K562 (cell line): ENCODE measurements at regions not wholly inside any gene's neighbourhood (a gene's known extent, or its start where the extent isn't known, plus 50 kb on each side); places are given as distances from the start of the nearest gene placed in this dataset.

ENCODE experiments used
- ATAC-seq: fragments of 200-7000 bp; cut with Tn5 transposase; 3 replicates; pipeline ENCODE4 v1.9.1; 2020; ENCODE audit warnings: moderate library complexity
- BruUV-seq: library from RNA; stranded (reverse); fragments of 400-500 nt; replicated peaks from 2 replicates; lab custom pipeline; 2021; lab: Mats Ljungman, UMichigan
- CTCF ChIA-PET: fragments of 300-600 bp; formaldehyde crosslinking; extraction: SDS; loops from one replicate; lab custom pipeline; 2021; ENCODE audit warnings: low intra/inter-chr PET ratio; lab: Yijun Ruan, JAX
- POLR2A ChIA-PET: fragments of 300-600, 350-650 bp; sonication (Branson Sonifier 250); formaldehyde crosslinking; extraction: SDS; loops from one replicate; lab custom pipeline; 2021; ENCODE audit warnings: antibody characterized with exemption, inconsistent platforms; lab: Yijun Ruan, JAX
- DNase-seq, 4 experiments: peaks; one replicate each; pipeline versions ENCODE4 v3.0.0 to v3.0.0-alpha.2; 2011 to 2018; ENCODE audit warnings: low spot score in 3 of 4, mixed read lengths in 3 of 4; ENCODE audit errors: extremely low read depth in 1 of 4
- FAIRE-seq: peaks from 2 replicates; lab custom pipeline; 2011; peaks lifted over from hg19 to GRCh38; lab: Jason Lieb, UNC
- H2AFZ ChIP-seq: 2 replicates; pipeline ENCODE4 v1.6.0; 2011; ENCODE audit warnings: low read depth, low read length, control low read depth, inconsistent platforms
- H3K27ac ChIP-seq: fragments of 200-600 bp; 3 replicates; pipeline ENCODE4 v1.8.0; 2011; ENCODE audit warnings: low read depth, mild to moderate bottlenecking, control low read depth, inconsistent platforms, low read length, moderate library complexity, mixed read lengths; ENCODE audit errors: extremely low read depth
- H3K27me3 ChIP-seq, 2 experiments: fragments of 300-600 bp in 1 of 2; 2 replicates in 1 of 2; 3 replicates in 1 of 2; pipeline versions ENCODE4 v1.6.0 to v1.8.0; 2011; ENCODE audit warnings: inconsistent platforms in 2 of 2, low read length in 2 of 2, mild to moderate bottlenecking in 1 of 2, mixed read lengths in 1 of 2, moderate library complexity in 1 of 2; ENCODE audit not compliant: control insufficient read depth in 2 of 2, insufficient read depth in 2 of 2
- H3K36me3 ChIP-seq: fragments of 300-600 bp; 3 replicates; pipeline ENCODE4 v1.8.0; 2011; ENCODE audit warnings: mild to moderate bottlenecking, low read length, inconsistent platforms; ENCODE audit not compliant: control insufficient read depth, insufficient read depth
- H3K4me1 ChIP-seq, 2 experiments: fragments of 200-600 bp in 1 of 2; replicated peaks in 1 of 2; 2 replicates in 1 of 2; 3 replicates in 1 of 2; pipeline versions ENCODE4 v1.5.1 to v1.8.0; 2011; ENCODE audit warnings: inconsistent platforms in 2 of 2, low read length in 2 of 2, mild to moderate bottlenecking in 1 of 2, mixed read lengths in 1 of 2, moderate library complexity in 1 of 2; ENCODE audit not compliant: control insufficient read depth in 2 of 2, insufficient read depth in 2 of 2
- H3K4me2 ChIP-seq: 2 replicates; pipeline ENCODE4 v1.6.1; 2011; ENCODE audit warnings: low read length, control low read depth, inconsistent platforms, mixed read lengths; ENCODE audit not compliant: insufficient read depth
- H3K4me3 ChIP-seq: fragments of 200-600 bp; sonication (generic), shearing (Covaris generic); 2 replicates; pipeline ENCODE4 v1.5.1; 2016; ENCODE audit warnings: control low read depth, inconsistent platforms
- H3K79me2 ChIP-seq: fragments of 200-600 bp; 3 replicates; pipeline ENCODE4 v1.8.0; 2011; ENCODE audit warnings: low read length, inconsistent platforms; ENCODE audit not compliant: control insufficient read depth, insufficient read depth
- H3K9ac ChIP-seq, 2 experiments: 2 replicates each; pipeline versions ENCODE4 v1.6.0 to v1.6.1; 2011; ENCODE audit warnings: low read depth in 2 of 2, low read length in 2 of 2, control low read depth in 1 of 2, inconsistent platforms in 1 of 2, mild to moderate bottlenecking in 1 of 2, mixed read lengths in 1 of 2; ENCODE audit not compliant: insufficient read depth in 1 of 2
- H3K9me1 ChIP-seq: one replicate; pipeline ENCODE4 v1.6.0; 2011; ENCODE audit warnings: inconsistent platforms, mild to moderate bottlenecking, low read length, moderate library complexity; ENCODE audit not compliant: control insufficient read depth, insufficient read depth
- H3K9me3 ChIP-seq: replicated peaks from 2 replicates; pipeline ENCODE4 v1.5.1; 2011; ENCODE audit warnings: low read depth, low read length, inconsistent platforms; ENCODE audit not compliant: control insufficient read depth, insufficient read depth
- H4K20me1 ChIP-seq: replicated peaks from 2 replicates; pipeline ENCODE4 v1.6.1; 2011; ENCODE audit warnings: low read length, inconsistent platforms, mixed read lengths; ENCODE audit not compliant: control insufficient read depth, insufficient read depth
- ATF7 ChIP-seq: fragments of 450-650 bp; IDR thresholded peaks from 2 replicates; pipeline ENCODE4 v1.7.1; 2014; ENCODE audit warnings: mild to moderate bottlenecking, moderate library complexity
- FOXP1 ChIP-seq: sonication (generic); formaldehyde crosslinking; IDR thresholded peaks from 2 replicates; pipeline ENCODE4 v1.8.0; 2022; ENCODE audit warnings: mild to moderate bottlenecking, missing genetic modification reagents
- HIVEP1 ChIP-seq: fragments of 250-450 bp; sonication (Bioruptor Pico); IDR thresholded peaks from 2 replicates; pipeline ENCODE4 v1.4.0; 2020; ENCODE audit warnings: mild to moderate bottlenecking
- KDM1A ChIP-seq, 2 experiments: fragments of 450-650 bp; IDR thresholded peaks; 2 replicates each; pipeline ENCODE4 v1.6.1; 2016; ENCODE audit warnings: mild to moderate bottlenecking in 2 of 2
- POLR3G ChIP-seq: IDR thresholded peaks from 2 replicates; pipeline ENCODE4 v1.6.1; 2011; ENCODE audit not compliant: insufficient read length, insufficient replicate concordance; ENCODE audit errors: extremely low read depth
- SMC3 ChIP-seq: conservative IDR thresholded peaks from 2 replicates; pipeline ENCODE4 v1.6.1; 2011; ENCODE audit warnings: low read depth, low read length, improper control_type of control experiment; ENCODE audit not compliant: insufficient read depth
- SPI1 ChIP-seq: IDR thresholded peaks from 2 replicates; pipeline ENCODE4 v1.6.1; 2011; ENCODE audit warnings: low read depth, low read length, control low read depth, borderline replicate concordance
- ZNF143 ChIP-seq: sonication (generic); formaldehyde crosslinking; IDR thresholded peaks from 2 replicates; pipeline ENCODE4 v1.9.0; 2022; ENCODE audit warnings: mild to moderate bottlenecking, missing genetic modification reagents
- ZNF584 ChIP-seq: fragments of 200-800 bp; sonication (Bioruptor generic); IDR thresholded peaks from 2 replicates; pipeline ENCODE4 v1.6.1; 2016; ENCODE audit warnings: low read depth, mild to moderate bottlenecking, missing genetic modification characterization, missing compliant biosample characterization
- WGBS: fragments of 100-300 bp; shearing (Covaris generic); methylation state at CpG from one replicate; pipeline ENCODE4 v1.1.6; 2016; ENCODE audit warnings: low coverage, mixed read lengths; ENCODE audit not compliant: insufficient coverage; ENCODE audit errors: missing lambda C conversion rate; 5-methylcytosine and 5-hydroxymethylcytosine counted together
- in situ Hi-C: fragments of 300-500 bp; cut with MboI; formaldehyde crosslinking; loops from 4 replicates; pipeline ENCODE4 v1.15.0; 2018; ENCODE audit warnings: inconsistent platforms, mixed read lengths
- intact Hi-C: fragments of 100-400 bp; cut with micrococcal nuclease; formaldehyde crosslinking; loops from 2 replicates; pipeline ENCODE4 v1.14.2; 2022
- TF ChIP-seq, protein P1 (sequence below), 3 experiments: IDR thresholded peaks in 2 of 3; conservative IDR thresholded peaks in 1 of 3; 2 replicates each; pipeline ENCODE4 v1.5.1; 2011 to 2012; ENCODE audit warnings: low read length in 3 of 3, mild to moderate bottlenecking in 3 of 3, control low read depth in 2 of 3, improper control_type of control experiment in 1 of 3, inconsistent platforms in 1 of 3, low read depth in 1 of 3, mixed read lengths in 1 of 3, moderate library complexity in 1 of 3; ENCODE audit not compliant: insufficient read depth in 2 of 3

GRCh38 chr10:121069061-121069850 lies 218.1 kb downstream of the WDR11 start:
- no peak overlapping the region for H3K27ac ChIP-seq
- ChIA-PET CTCF (no interaction called here), POLR2A (no interaction called here)
- no peak for TF ChIP-seq HIVEP1 (CRISPR knock-in tag)
- no peak for TF ChIP-seq FOXP1
- H3K4me3 ChIP-seq = no peak overlapping the region
- no peak overlapping the region for H3K9ac ChIP-seq
- ATAC-seq (no peak), DNase-seq (no peak), FAIRE-seq (no peak)
- BruUV-seq = no TSS peak
- no peaks in the 10 kb centered on the region for H3K79me2 ChIP-seq
- in situ Hi-C loops (no loop called here), intact Hi-C loops (no loop called here)
- WGBS = 2% methylated on average over 8 of the region's 9 CpGs
- no peaks in the 10 kb centered on the region for H3K4me1 ChIP-seq
- H3K4me2 ChIP-seq = no peak overlapping the region
- no peaks in the 10 kb centered on the region for H4K20me1 ChIP-seq
- H3K9me1 ChIP-seq = no peaks in the 10 kb centered on the region
- no peaks in the 10 kb centered on the region for H3K36me3 ChIP-seq
- no peaks in the 10 kb centered on the region; a peak in 1 of 5 replicates for H3K27me3 ChIP-seq
- H3K9me3 ChIP-seq = no peaks in the 10 kb centered on the region
- H2AFZ ChIP-seq = no peak overlapping the region

- no peak overlapping the region for H2AFZ ChIP-seq
- peak; percentile 67 for ATAC-seq
- in situ Hi-C loops (no loop called here), intact Hi-C loops (no loop called here)
- no peak overlapping the region for H3K4me2 ChIP-seq
- no peaks in the 10 kb centered on the region; a peak in 1 of 5 replicates for H3K27me3 ChIP-seq
- H4K20me1 ChIP-seq = no peaks in the 10 kb centered on the region
- no peak for FAIRE-seq
- DNase-seq = peak; percentile 7 to 13 (median 9)
- no peaks in the 10 kb centered on the region for H3K9me3 ChIP-seq
- H3K36me3 ChIP-seq = no peaks in the 10 kb centered on the region
- no peaks in the 10 kb centered on the region for H3K79me2 ChIP-seq
- CTCF ChIA-PET = no interaction called here
- no peak overlapping the region for H3K9ac ChIP-seq
- WGBS = 3% methylated on average over 6 of the region's 6 CpGs
- H3K9me1 ChIP-seq = no peaks in the 10 kb centered on the region
- no peaks in the 10 kb centered on the region for H3K4me1 ChIP-seq
- no peak overlapping the region for H3K4me3 ChIP-seq
- no peak overlapping the region for H3K27ac ChIP-seq
- POLR2A ChIA-PET = no interaction called here
- BruUV-seq = no TSS peak
- TF ChIP-seq POLR3G (no peak), ZNF584 (no peak), ATF7 (no peak), KDM1A (IDR thresholded peaks at IDR 0.05) (no peak), ZNF143 (CRISPR knock-in tag) (no peak), SPI1 (0 out of 2 replicates have a peak, but pooled peaks have one; percentile 10), SMC3 (0 out of 2 replicates have a peak, but pooled peaks have one; percentile 17)
- TF ChIP-seq, protein P1, sequence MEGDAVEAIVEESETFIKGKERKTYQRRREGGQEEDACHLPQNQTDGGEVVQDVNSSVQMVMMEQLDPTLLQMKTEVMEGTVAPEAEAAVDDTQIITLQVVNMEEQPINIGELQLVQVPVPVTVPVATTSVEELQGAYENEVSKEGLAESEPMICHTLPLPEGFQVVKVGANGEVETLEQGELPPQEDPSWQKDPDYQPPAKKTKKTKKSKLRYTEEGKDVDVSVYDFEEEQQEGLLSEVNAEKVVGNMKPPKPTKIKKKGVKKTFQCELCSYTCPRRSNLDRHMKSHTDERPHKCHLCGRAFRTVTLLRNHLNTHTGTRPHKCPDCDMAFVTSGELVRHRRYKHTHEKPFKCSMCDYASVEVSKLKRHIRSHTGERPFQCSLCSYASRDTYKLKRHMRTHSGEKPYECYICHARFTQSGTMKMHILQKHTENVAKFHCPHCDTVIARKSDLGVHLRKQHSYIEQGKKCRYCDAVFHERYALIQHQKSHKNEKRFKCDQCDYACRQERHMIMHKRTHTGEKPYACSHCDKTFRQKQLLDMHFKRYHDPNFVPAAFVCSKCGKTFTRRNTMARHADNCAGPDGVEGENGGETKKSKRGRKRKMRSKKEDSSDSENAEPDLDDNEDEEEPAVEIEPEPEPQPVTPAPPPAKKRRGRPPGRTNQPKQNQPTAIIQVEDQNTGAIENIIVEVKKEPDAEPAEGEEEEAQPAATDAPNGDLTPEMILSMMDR (IDR thresholded peaks at IDR 0.05 in 2 of 3, conservative IDR thresholded peaks at IDR 0.05 in 1 of 3; ENCODE audit: insufficient read depth in 2 of 3, low read depth in 1 of 3, low read length in 3 of 3) = peak; percentile 39 to 50 (median 41)
These were observed 219.3 kb downstream of the WDR11 start for GRCh38 chr10:121070275-121071070.
